RWPE2 (cell line): ENCODE measurements at regions not wholly inside any gene's neighbourhood (a gene's known extent, or its start where the extent isn't known, plus 50 kb on each side); places are given as distances from the start of the nearest gene placed in this dataset.

Experiments used
- ATAC-seq: fragments of 200-7000 bp; cut with Tn5 transposase; 3 replicates; pipeline ENCODE4 v1.9.1; 2021; ENCODE audit warnings: low read depth
- DNase-seq: peaks from one replicate; pipeline ENCODE4 v3.0.0-alpha.2; 2020; ENCODE audit warnings: low spot score
- H3K27ac ChIP-seq: fragments of 450-650 bp; 2 replicates; pipeline ENCODE4 v1.5.1; 2017; ENCODE audit warnings: mild to moderate bottlenecking; ENCODE audit not compliant: poor library complexity, severe bottlenecking
- H3K27me3 ChIP-seq: fragments of 250-450 bp; sonication (Bioruptor Pico); 2 replicates; pipeline ENCODE4 v1.5.1; 2021; ENCODE audit warnings: mild to moderate bottlenecking, moderate library complexity; ENCODE audit not compliant: insufficient read depth, poor library complexity, severe bottlenecking
- H3K36me3 ChIP-seq: fragments of 250-450 bp; sonication (Bioruptor Pico); 2 replicates; pipeline ENCODE4 v1.5.1; 2020; ENCODE audit warnings: low read depth, mild to moderate bottlenecking, moderate library complexity
- H3K4me1 ChIP-seq: fragments of 250-450 bp; sonication (Bioruptor Pico); 2 replicates; pipeline ENCODE4 v1.5.1; 2021; ENCODE audit warnings: mild to moderate bottlenecking, moderate library complexity; ENCODE audit not compliant: insufficient read depth, poor library complexity, severe bottlenecking
- H3K4me3 ChIP-seq: fragments of 250-450 bp; sonication (Bioruptor Pico); 2 replicates; pipeline ENCODE4 v1.5.1; 2021; ENCODE audit warnings: mild to moderate bottlenecking, moderate library complexity; ENCODE audit not compliant: severe bottlenecking
- H3K9me3 ChIP-seq: fragments of 250-450 bp; sonication (Bioruptor Pico); 2 replicates; pipeline ENCODE4 v1.5.1; 2021; ENCODE audit warnings: mild to moderate bottlenecking, moderate library complexity; ENCODE audit not compliant: severe bottlenecking
- TF ChIP-seq, protein P1 (sequence below): fragments of 450-650 bp; IDR thresholded peaks from one replicate; pipeline ENCODE4 v1.5.1; 2017; ENCODE audit warnings: mild to moderate bottlenecking, moderate library complexity; ENCODE audit not compliant: poor library complexity, severe bottlenecking

GRCh38 chr7:94276795-94277194 is 117.9 kb upstream of the COL1A2 start:
- Histone ChIP-seq H3K9me3 (no peaks in the 10 kb centered on the region), H3K36me3 (no peaks in the 10 kb centered on the region), H3K4me3 (no peak overlapping the region), H3K27ac (no peak overlapping the region), H3K27me3 (no peaks in the 10 kb centered on the region), H3K4me1 (no peaks in the 10 kb centered on the region)
- peak; percentile 70 for ATAC-seq
- DNase-seq: no peak
- TF ChIP-seq, protein P1, sequence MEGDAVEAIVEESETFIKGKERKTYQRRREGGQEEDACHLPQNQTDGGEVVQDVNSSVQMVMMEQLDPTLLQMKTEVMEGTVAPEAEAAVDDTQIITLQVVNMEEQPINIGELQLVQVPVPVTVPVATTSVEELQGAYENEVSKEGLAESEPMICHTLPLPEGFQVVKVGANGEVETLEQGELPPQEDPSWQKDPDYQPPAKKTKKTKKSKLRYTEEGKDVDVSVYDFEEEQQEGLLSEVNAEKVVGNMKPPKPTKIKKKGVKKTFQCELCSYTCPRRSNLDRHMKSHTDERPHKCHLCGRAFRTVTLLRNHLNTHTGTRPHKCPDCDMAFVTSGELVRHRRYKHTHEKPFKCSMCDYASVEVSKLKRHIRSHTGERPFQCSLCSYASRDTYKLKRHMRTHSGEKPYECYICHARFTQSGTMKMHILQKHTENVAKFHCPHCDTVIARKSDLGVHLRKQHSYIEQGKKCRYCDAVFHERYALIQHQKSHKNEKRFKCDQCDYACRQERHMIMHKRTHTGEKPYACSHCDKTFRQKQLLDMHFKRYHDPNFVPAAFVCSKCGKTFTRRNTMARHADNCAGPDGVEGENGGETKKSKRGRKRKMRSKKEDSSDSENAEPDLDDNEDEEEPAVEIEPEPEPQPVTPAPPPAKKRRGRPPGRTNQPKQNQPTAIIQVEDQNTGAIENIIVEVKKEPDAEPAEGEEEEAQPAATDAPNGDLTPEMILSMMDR: peak; percentile 47

DNA sequence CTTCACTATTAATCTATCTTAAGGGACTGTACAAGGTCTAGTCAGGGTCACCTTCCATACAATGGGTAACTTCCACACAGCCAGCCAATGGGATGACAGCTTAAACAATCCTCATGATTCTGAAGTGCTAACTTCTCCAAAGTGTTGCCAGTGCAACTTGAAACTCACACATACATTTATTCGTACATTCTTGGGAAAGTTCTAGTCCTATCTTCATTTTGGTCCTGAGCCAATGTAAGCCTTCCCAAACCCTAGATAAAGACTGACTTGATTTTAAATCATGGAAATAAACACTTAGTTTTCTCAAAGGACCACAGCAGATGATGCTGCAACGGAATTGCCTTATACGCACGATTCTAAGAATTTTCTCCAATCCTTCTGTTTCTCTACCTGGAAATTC is 117.5 kb upstream of the COL1A2 start:
- TF ChIP-seq, protein P1: no peak

GRCh38 chr7:94280851-94281250 is 113.8 kb upstream of the COL1A2 start:
- Histone ChIP-seq H3K27ac (no peak overlapping the region), H3K4me1 (no peaks in the 10 kb centered on the region), H3K36me3 (no peaks in the 10 kb centered on the region), H3K9me3 (no peaks in the 10 kb centered on the region), H3K4me3 (no peak overlapping the region), H3K27me3 (no peaks in the 10 kb centered on the region)
- DNase-seq: no peak
- no peak for ATAC-seq
- TF ChIP-seq, protein P1: no peak

More for the DNA sequence above, 117.5 kb upstream of the COL1A2 start:
- H3K27me3 ChIP-seq: no peaks in the 10 kb centered on the region
- H3K36me3 ChIP-seq: no peaks in the 10 kb centered on the region
- no peak overlapping the region for H3K27ac ChIP-seq
- no peaks in the 10 kb centered on the region for H3K4me1 ChIP-seq
- DNase-seq (no peak), ATAC-seq (no peak)
- no peaks in the 10 kb centered on the region for H3K9me3 ChIP-seq
- H3K4me3 ChIP-seq: no peak overlapping the region

DNA sequence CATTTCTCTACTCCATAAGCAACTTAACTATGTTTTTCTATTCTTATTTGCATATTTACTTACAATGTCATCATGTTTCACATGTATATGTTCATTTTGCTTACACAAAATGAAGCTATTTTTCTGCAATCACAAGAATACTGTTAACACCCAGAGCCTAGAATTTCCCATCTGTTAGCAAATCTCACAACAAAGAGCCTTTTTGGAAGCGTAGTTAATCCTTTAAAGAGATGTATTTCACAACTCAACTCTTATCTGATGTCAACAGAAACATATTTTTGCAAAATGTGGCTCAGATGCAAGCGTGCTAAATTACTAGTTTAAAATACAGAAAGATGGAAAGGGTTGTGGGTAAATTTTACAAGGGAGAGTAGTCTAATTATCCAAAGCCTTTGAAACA is 110.6 kb upstream of the COL1A2 start:
- no peak for DNase-seq
- Histone ChIP-seq H3K36me3 (no peaks in the 10 kb centered on the region), H3K4me1 (no peaks in the 10 kb centered on the region), H3K27me3 (no peaks in the 10 kb centered on the region), H3K4me3 (no peak overlapping the region), H3K9me3 (no peaks in the 10 kb centered on the region), H3K27ac (no peak overlapping the region)
- TF ChIP-seq, protein P1: no peak
- ATAC-seq: no peak

- H3K27ac ChIP-seq: no peak overlapping the region
- no peak overlapping the region for H3K4me3 ChIP-seq
- DNase-seq (no peak), ATAC-seq (no peak)
- no peaks in the 10 kb centered on the region for H3K27me3 ChIP-seq
- H3K36me3 ChIP-seq: no peaks in the 10 kb centered on the region
- no peaks in the 10 kb centered on the region for H3K9me3 ChIP-seq
- TF ChIP-seq, protein P1: no peak
- no peaks in the 10 kb centered on the region for H3K4me1 ChIP-seq
Measured at GRCh38 chr7:94286111-94286510, 108.6 kb upstream of the COL1A2 start.
